Nephron (organoid): ENCODE measurements at regions not wholly inside any gene's neighbourhood (a gene's known extent, or its start where the extent isn't known, plus 50 kb on each side); places are given as distances from the start of the nearest gene placed in this dataset.

ENCODE experiments used
- H3K27ac Mint-ChIP-seq, 3 experiments: 2 replicates each; pipeline ENCODE4 v1.8.0; 2020; ENCODE audit warnings: mixed read lengths in 3 of 3, mild to moderate bottlenecking in 2 of 3, moderate library complexity in 1 of 3
- H3K27me3 Mint-ChIP-seq: 2 replicates; pipeline ENCODE4 v1.8.0; 2021; ENCODE audit warnings: low read depth, mild to moderate bottlenecking, moderate library complexity, mixed read lengths
- H3K36me3 Mint-ChIP-seq: 2 replicates; pipeline ENCODE4 v1.8.0; 2020; ENCODE audit warnings: low read depth, mixed read lengths
- H3K4me1 Mint-ChIP-seq: 2 replicates; pipeline ENCODE4 v1.8.0; 2020; ENCODE audit warnings: mixed read lengths
- H3K4me3 Mint-ChIP-seq, 3 experiments: 2 replicates each; pipeline ENCODE4 v1.8.0; 2020; ENCODE audit warnings: mild to moderate bottlenecking in 3 of 3, mixed read lengths in 3 of 3, moderate library complexity in 2 of 3
- H3K9me3 Mint-ChIP-seq: 2 replicates; pipeline ENCODE4 v1.8.0; 2020; ENCODE audit warnings: mixed read lengths
- CTCF ChIP-seq, 3 experiments: fragments of 200-600 bp; sonication (generic); IDR thresholded peaks; one replicate each; pipeline ENCODE4 v1.5.0; 2021; ENCODE audit warnings: antibody characterized with exemption in 3 of 3; ENCODE audit not compliant: unreplicated experiment in 3 of 3

- H3K36me3 Mint-ChIP-seq = no peaks in the 10 kb centered on the region
- H3K4me1 Mint-ChIP-seq = no peaks in the 10 kb centered on the region
- no peak overlapping the region for H3K4me3 Mint-ChIP-seq
- no peaks in the 10 kb centered on the region for H3K9me3 Mint-ChIP-seq
- H3K27ac Mint-ChIP-seq = no peak overlapping the region
- H3K27me3 Mint-ChIP-seq = no peaks in the 10 kb centered on the region
- no peak for TF ChIP-seq CTCF (IDR thresholded peaks at IDR 0.05; ENCODE audit: unreplicated experiment in 3 of 3)
Observed at GRCh38 chr10:65500716-65501115, 1425.1 kb upstream of the LRRTM3 start.

- H3K4me3 Mint-ChIP-seq = no peak overlapping the region
- H3K27ac Mint-ChIP-seq = no peak overlapping the region
- H3K27me3 Mint-ChIP-seq = no peaks in the 10 kb centered on the region
Observed at GRCh38 chr10:65501259-65501658, 1424.6 kb upstream of the LRRTM3 start.

GRCh38 chr10:65518379-65518778 is 1407.5 kb upstream of the LRRTM3 start:
- TF ChIP-seq CTCF (IDR thresholded peaks at IDR 0.05; ENCODE audit: unreplicated experiment in 3 of 3) = no peak
- Mint-ChIP-seq H3K27ac (no peak overlapping the region), H3K27me3 (no peaks in the 10 kb centered on the region), H3K36me3 (no peaks in the 10 kb centered on the region), H3K4me1 (no peaks in the 10 kb centered on the region), H3K4me3 (no peak overlapping the region), H3K9me3 (no peaks in the 10 kb centered on the region)

More at GRCh38 chr10:65501259-65501658, 1424.6 kb upstream of the LRRTM3 start:
- TF ChIP-seq CTCF (IDR thresholded peaks at IDR 0.05; ENCODE audit: unreplicated experiment in 3 of 3) = no peak
- Mint-ChIP-seq H3K36me3 (no peaks in the 10 kb centered on the region), H3K9me3 (no peaks in the 10 kb centered on the region), H3K4me1 (no peaks in the 10 kb centered on the region)

GRCh38 chr10:65528986-65529385 is 1396.8 kb upstream of the LRRTM3 start:
- Mint-ChIP-seq H3K4me3 (no peak overlapping the region), H3K27ac (no peak overlapping the region), H3K9me3 (peaks cover 17% of the 10 kb centered on the region), H3K36me3 (no peaks in the 10 kb centered on the region), H3K4me1 (peaks cover 9% of the 10 kb centered on the region), H3K27me3 (no peaks in the 10 kb centered on the region)
- no peak for TF ChIP-seq CTCF (IDR thresholded peaks at IDR 0.05; ENCODE audit: unreplicated experiment in 3 of 3)

GRCh38 chr10:65531545-65531944 is 1394.3 kb upstream of the LRRTM3 start:
- H3K9me3 Mint-ChIP-seq = peaks cover 5% of the 10 kb centered on the region
- no peak overlapping the region for H3K27ac Mint-ChIP-seq
- no peak for TF ChIP-seq CTCF (IDR thresholded peaks at IDR 0.05; ENCODE audit: unreplicated experiment in 3 of 3)
- peaks cover 9% of the 10 kb centered on the region for H3K4me1 Mint-ChIP-seq
- no peaks in the 10 kb centered on the region for H3K27me3 Mint-ChIP-seq
- H3K4me3 Mint-ChIP-seq = no peak overlapping the region
- H3K36me3 Mint-ChIP-seq = no peaks in the 10 kb centered on the region

- Mint-ChIP-seq H3K9me3 (peaks cover 9% of the 10 kb centered on the region), H3K4me3 (no peak overlapping the region), H3K27me3 (no peaks in the 10 kb centered on the region), H3K4me1 (no peaks in the 10 kb centered on the region), H3K36me3 (no peaks in the 10 kb centered on the region), H3K27ac (no peak overlapping the region)
- TF ChIP-seq CTCF (IDR thresholded peaks at IDR 0.05; ENCODE audit: unreplicated experiment in 3 of 3) = no peak
Observed at GRCh38 chr10:65534771-65535170, 1391.1 kb upstream of the LRRTM3 start.
